IMR-90 (cell line): ENCODE measurements at regions not wholly inside any gene's neighbourhood (a gene's known extent, or its start where the extent isn't known, plus 50 kb on each side); places are given as distances from the start of the nearest gene placed in this dataset.

Experiments used
- ATAC-seq: fragments of 200-7000 bp; cut with Tn5 transposase; 2 replicates; pipeline ENCODE4 v1.9.1; 2020; ENCODE audit warnings: low read depth, mild to moderate bottlenecking, moderate library complexity
- BruUV-seq: library from RNA; stranded (reverse); fragments of 400-500 nt; replicated peaks from 2 replicates; lab custom pipeline; 2021; lab: Mats Ljungman, UMichigan
- CTCF ChIA-PET: fragments of 300-600 bp; formaldehyde crosslinking; extraction: SDS; loops from one replicate; lab custom pipeline; 2021; ENCODE audit warnings: antibody characterized with exemption; lab: Yijun Ruan, JAX
- POLR2A ChIA-PET: fragments of 300-600 bp; sonication (Branson Sonifier 250); formaldehyde crosslinking; loops from one replicate; lab custom pipeline; 2022; ENCODE audit warnings: antibody characterized with exemption; ENCODE audit not compliant: unreplicated experiment; lab: Charles Lee
- DNase-seq: peaks from one replicate; pipeline ENCODE4 v3.0.0; 2013
- H2AFZ ChIP-seq: replicated peaks from 2 replicates; pipeline ENCODE3; 2013; ENCODE audit warnings: low read length, mild to moderate bottlenecking; ENCODE audit not compliant: poor library complexity
- H2AK5ac ChIP-seq: 2 replicates; pipeline ENCODE4 v1.6.1; 2013; ENCODE audit warnings: low read depth, low read length, inconsistent platforms
- H2AK9ac ChIP-seq: replicated peaks from 2 replicates; pipeline ENCODE3; 2013; ENCODE audit warnings: mild to moderate bottlenecking, low read depth, low read length, moderate library complexity; ENCODE audit not compliant: poor library complexity
- H2BK120ac ChIP-seq: 2 replicates; pipeline ENCODE4 v1.6.1; 2013; ENCODE audit warnings: low read depth, low read length, inconsistent platforms
- H2BK15ac ChIP-seq: 3 replicates; pipeline ENCODE4 v1.6.1; 2013; ENCODE audit warnings: low read depth, low read length, inconsistent platforms
- H2BK20ac ChIP-seq: 2 replicates; pipeline ENCODE4 v1.6.1; 2013; ENCODE audit warnings: low read depth, mild to moderate bottlenecking, inconsistent platforms, low read length, moderate library complexity
- H2BK5ac ChIP-seq: 2 replicates; pipeline ENCODE4 v1.6.1; 2013; ENCODE audit warnings: mild to moderate bottlenecking, low read depth, low read length, inconsistent platforms; ENCODE audit not compliant: poor library complexity, severe bottlenecking
- H3K14ac ChIP-seq: replicated peaks from 2 replicates; pipeline ENCODE4 v1.6.1; 2013; ENCODE audit warnings: low read depth, low read length, inconsistent platforms
- H3K18ac ChIP-seq: 2 replicates; pipeline ENCODE4 v1.6.1; 2013; ENCODE audit warnings: low read depth, low read length, control low read depth
- H3K23ac ChIP-seq: 2 replicates; pipeline ENCODE4 v1.6.1; 2013; ENCODE audit warnings: low read depth, low read length, inconsistent platforms
- H3K27ac ChIP-seq: 2 replicates; pipeline ENCODE4 v1.5.1; 2013; ENCODE audit warnings: mild to moderate bottlenecking, control low read depth, low read length; ENCODE audit not compliant: insufficient read depth
- H3K27me3 ChIP-seq: 2 replicates; pipeline ENCODE4 v1.6.1; 2013; ENCODE audit warnings: low read length; ENCODE audit not compliant: control insufficient read depth, insufficient read depth
- H3K36me3 ChIP-seq: 2 replicates; pipeline ENCODE4 v1.6.1; 2013; ENCODE audit warnings: low read length, mixed read lengths; ENCODE audit not compliant: control insufficient read depth, insufficient read depth
- H3K4ac ChIP-seq: 2 replicates; pipeline ENCODE4 v1.6.1; 2013; ENCODE audit warnings: low read depth, low read length, inconsistent platforms
- H3K4me1 ChIP-seq: 2 replicates; pipeline ENCODE4 v1.6.1; 2013; ENCODE audit warnings: low read length, mixed read lengths; ENCODE audit not compliant: control insufficient read depth, insufficient read depth
- H3K4me2 ChIP-seq: 2 replicates; pipeline ENCODE4 v1.6.1; 2013; ENCODE audit warnings: low read depth, mild to moderate bottlenecking, control low read depth, low read length, moderate library complexity
- H3K4me3 ChIP-seq: 2 replicates; pipeline ENCODE4 v1.5.1; 2013; ENCODE audit warnings: low read depth, mild to moderate bottlenecking, control low read depth, low read length, moderate library complexity; ENCODE audit not compliant: insufficient read depth
- H3K56ac ChIP-seq: 2 replicates; pipeline ENCODE4 v1.6.1; 2013; ENCODE audit warnings: low read length, inconsistent platforms; ENCODE audit not compliant: insufficient read depth; ENCODE audit errors: extremely low read depth
- H3K79me1 ChIP-seq, 2 experiments: 2 replicates each; pipeline ENCODE4 v1.6.1; 2013; ENCODE audit warnings: low read length in 2 of 2, inconsistent platforms in 1 of 2, low read depth in 1 of 2
- H3K9ac ChIP-seq: 2 replicates; pipeline ENCODE4 v1.6.1; 2013; ENCODE audit warnings: low read depth, low read length, control low read depth
- H3K9me1 ChIP-seq: 2 replicates; pipeline ENCODE4 v1.6.1; 2013; ENCODE audit warnings: low read length, inconsistent platforms; ENCODE audit not compliant: insufficient read depth
- H3K9me3 ChIP-seq: 2 replicates; pipeline ENCODE4 v1.6.1; 2013; ENCODE audit warnings: low read length; ENCODE audit not compliant: control insufficient read depth, insufficient read depth
- H4K20me1 ChIP-seq: 2 replicates; pipeline ENCODE4 v1.6.1; 2013; ENCODE audit warnings: low read length, inconsistent platforms; ENCODE audit not compliant: insufficient read depth
- H4K5ac ChIP-seq: 2 replicates; pipeline ENCODE4 v1.6.1; 2013; ENCODE audit warnings: mild to moderate bottlenecking, low read depth, low read length, control low read depth
- H4K8ac ChIP-seq, 2 experiments: 2 replicates each; pipeline ENCODE4 v1.6.1; 2013; ENCODE audit warnings: low read depth in 2 of 2, low read length in 2 of 2, control low read depth in 1 of 2, inconsistent platforms in 1 of 2
- H4K91ac ChIP-seq: 2 replicates; pipeline ENCODE4 v1.6.1; 2013; ENCODE audit warnings: low read depth, low read length, inconsistent platforms; ENCODE audit not compliant: insufficient read depth
- MXI1 ChIP-seq: IDR thresholded peaks from 2 replicates; pipeline ENCODE4 v1.6.1; 2012; ENCODE audit warnings: low read depth, mild to moderate bottlenecking, low read length, moderate library complexity, borderline replicate concordance
- WGBS, 2 experiments: methylation state at CpG; one replicate each; pipeline versions ENCODE4 v1.1.5 to v1.1.7; 2013; ENCODE audit warnings: missing lambda C conversion rate in 2 of 2; ENCODE audit not compliant: insufficient read length in 1 of 2; ENCODE audit errors: extremely low coverage in 2 of 2; 5-methylcytosine and 5-hydroxymethylcytosine counted together
- dilution Hi-C: fragments of 300-500 bp; cut with HindIII; formaldehyde crosslinking; loops from one replicate; pipeline ENCODE4 v1.14.3; 2018; ENCODE audit warnings: low sequenced_read_pairs; ENCODE audit not compliant: unreplicated experiment
- in situ Hi-C: fragments of 300-500 bp; cut with MboI; formaldehyde crosslinking; loops from 3 replicates; pipeline ENCODE4 v1.14.3; 2019; ENCODE audit warnings: low sequenced_read_pairs, inconsistent platforms, mixed read lengths
- intact Hi-C: fragments of 100-400 bp; cut with micrococcal nuclease; formaldehyde crosslinking; loops from 2 replicates; pipeline ENCODE4 v1.10.0; 2022

DNA sequence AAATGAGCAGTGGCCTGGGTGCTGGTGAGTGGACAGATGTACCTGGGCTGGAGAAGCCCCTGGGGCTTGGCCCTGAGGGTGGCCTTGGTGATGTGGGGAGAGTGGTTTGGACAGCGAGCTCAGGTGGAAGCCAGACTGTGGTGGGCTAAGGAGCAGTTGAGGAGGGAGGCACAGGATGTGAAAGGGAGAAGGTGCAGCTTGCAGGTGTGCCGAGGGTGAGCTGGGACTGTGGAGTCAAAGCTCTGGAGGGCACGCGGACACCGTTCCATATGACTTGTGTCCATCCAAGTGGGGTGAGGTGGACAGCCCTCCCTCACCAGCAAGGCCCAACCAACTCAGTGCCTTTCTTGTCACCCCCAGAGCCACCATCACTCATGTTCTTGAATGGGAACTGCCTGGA lies 170.8 kb upstream of the ZNF267 start:
- Histone ChIP-seq H3K27me3 (no peaks in the 10 kb centered on the region; the same call in 1 of the 2 replicates), H3K56ac (no peak overlapping the region), H3K18ac (no peak overlapping the region), H3K4ac (no peak overlapping the region), H2AK5ac (no peak overlapping the region), H3K14ac (no peak overlapping the region), H4K5ac (no peak overlapping the region), H3K9ac (no peak overlapping the region), H3K36me3 (peaks cover 33% of the 10 kb centered on the region), H4K8ac (no peak overlapping the region), H3K9me1 (no peaks in the 10 kb centered on the region), H3K4me2 (no peak overlapping the region), H4K20me1 (no peaks in the 10 kb centered on the region), H3K4me3 (no peak overlapping the region), H3K23ac (no peak overlapping the region), H3K79me1 (peaks cover 3 to 10% of the 10 kb centered on the region in 2 experiments; a peak in 3 of 4 replicates), H2BK20ac (no peak overlapping the region), H3K27ac (no peak overlapping the region), H3K9me3 (no peaks in the 10 kb centered on the region), H2BK120ac (no peak overlapping the region), H2BK5ac (no peak overlapping the region), H3K4me1 (no peaks in the 10 kb centered on the region), H2AK9ac (no peak overlapping the region), H2BK15ac (no peak overlapping the region), H2AFZ (no peak overlapping the region), H4K91ac (no peak overlapping the region)
- POLR2A ChIA-PET: no interaction called here
- intact Hi-C loops (no loop called here), dilution Hi-C loops (no loop called here), in situ Hi-C loops (loop anchor here (10.0 to 25.0 kb wide), 4 partner anchors 62 to 715 kb away; partner anchors contain the start of genes HSD3B7 and RUSF1)
- BruUV-seq: no TSS peak
- no peak for ATAC-seq
- CTCF ChIA-PET: no interaction called here
- TF ChIP-seq MXI1: no peak
- no peak for DNase-seq
- WGBS, 2 experiments: 100% methylated on average over 1 of the region's 5 CpGs; no CpG with 5 or more reads in 1 of the 2 experiments
